ENCODE measurements at regions not wholly inside any gene's neighbourhood (a gene's known extent, or its start where the extent isn't known, plus 50 kb on each side); places are given as distances from the start of the nearest gene placed in this dataset.

DNA sequence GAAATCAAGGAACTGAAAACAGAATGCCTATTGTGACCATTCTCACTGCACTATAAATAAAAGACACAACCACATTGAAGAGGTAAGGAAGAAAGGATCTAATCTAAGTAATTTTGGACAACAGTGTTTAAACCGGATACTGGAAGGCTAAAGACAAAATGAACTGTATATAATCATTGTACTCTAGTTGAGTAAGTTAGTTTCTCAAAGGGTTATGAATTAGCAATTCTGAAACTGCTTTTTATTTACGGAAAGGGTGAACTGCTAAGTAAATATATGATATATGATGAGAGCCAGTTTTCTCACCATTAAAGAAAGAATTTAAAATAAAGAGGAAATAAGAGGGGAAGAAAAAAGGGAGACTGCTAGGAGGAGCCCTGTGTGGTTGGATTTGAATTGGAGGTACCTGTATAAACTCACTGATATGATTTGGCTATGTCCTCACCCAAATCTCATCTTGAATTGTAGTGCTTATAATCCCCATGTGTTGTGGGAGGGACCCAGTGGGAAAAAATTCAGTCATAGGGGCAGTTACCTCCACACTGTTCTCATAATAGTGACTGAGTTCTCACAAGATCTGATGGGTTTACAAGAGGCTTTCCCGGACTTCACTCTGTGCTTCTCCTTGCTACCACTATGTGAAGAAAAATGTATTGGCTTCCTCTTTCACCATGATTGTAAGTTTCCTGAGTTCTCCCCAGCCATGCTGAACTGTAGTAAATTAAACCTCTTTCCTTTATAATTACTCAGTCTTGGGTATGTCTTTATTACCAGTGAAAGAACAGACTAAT is 607.7 kb downstream of the PYDC2 start:
- TF ChIP-seq SUZ12 (IDR thresholded peaks at IDR 0.05; ENCODE audit: extremely low read depth, insufficient read depth, insufficient read length): no peak
- TF ChIP-seq ZNF274 (IDR thresholded peaks at IDR 0.05; ENCODE audit: low read depth, low read length): no peak
- no peak for TF ChIP-seq YY1 (IDR thresholded peaks at IDR 0.05; ENCODE audit: insufficient read depth, insufficient read length)

Data from NT2/D1 (cell line).